ENCODE measurements at regions not wholly inside any gene's neighbourhood (a gene's known extent, or its start where the extent isn't known, plus 50 kb on each side); places are given as distances from the start of the nearest gene placed in this dataset.

DNA sequence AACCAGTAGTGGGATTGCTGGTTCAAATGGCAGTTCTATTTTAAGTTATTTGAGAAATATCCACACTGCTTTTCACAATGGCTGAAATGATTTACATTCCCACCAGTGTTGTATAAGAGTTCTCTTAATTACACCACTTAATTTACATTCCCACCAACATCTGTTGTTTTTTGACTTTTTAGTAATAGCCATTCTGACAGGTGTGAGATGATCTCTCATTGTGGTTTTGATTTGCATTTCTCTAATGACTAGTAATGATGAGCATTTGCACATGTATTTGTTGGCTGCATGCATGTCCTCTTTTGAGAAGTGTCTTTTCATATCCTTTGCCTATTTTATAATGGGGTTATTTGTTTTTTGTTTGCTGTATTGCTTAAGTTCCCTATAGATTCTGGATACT, 688.3 kb downstream of the PRR16 start:
- TF ChIP-seq REST (tag by site-specific recombination; IDR thresholded peaks at IDR 0.05) (no peak), ZBTB1 (tag by site-specific recombination; IDR thresholded peaks at IDR 0.05) (no peak), ZBTB21 (tag by site-specific recombination; IDR thresholded peaks at IDR 0.05) (no peak), ZBTB8A (tag by site-specific recombination; IDR thresholded peaks at IDR 0.05) (no peak), ZIC2 (tag by site-specific recombination; IDR thresholded peaks at IDR 0.05) (no peak), YY1 (tag by site-specific recombination; IDR thresholded peaks at IDR 0.05) (no peak), REPIN1 (tag by site-specific recombination; IDR thresholded peaks at IDR 0.05; ENCODE audit: low read depth) (no peak), ZNF433 (tag by site-specific recombination; IDR thresholded peaks at IDR 0.05; ENCODE audit: low read depth) (no peak), ZFP3 (tag by site-specific recombination; IDR thresholded peaks at IDR 0.05; ENCODE audit: low read depth) (no peak)
- TF ChIP-seq, protein P1, sequence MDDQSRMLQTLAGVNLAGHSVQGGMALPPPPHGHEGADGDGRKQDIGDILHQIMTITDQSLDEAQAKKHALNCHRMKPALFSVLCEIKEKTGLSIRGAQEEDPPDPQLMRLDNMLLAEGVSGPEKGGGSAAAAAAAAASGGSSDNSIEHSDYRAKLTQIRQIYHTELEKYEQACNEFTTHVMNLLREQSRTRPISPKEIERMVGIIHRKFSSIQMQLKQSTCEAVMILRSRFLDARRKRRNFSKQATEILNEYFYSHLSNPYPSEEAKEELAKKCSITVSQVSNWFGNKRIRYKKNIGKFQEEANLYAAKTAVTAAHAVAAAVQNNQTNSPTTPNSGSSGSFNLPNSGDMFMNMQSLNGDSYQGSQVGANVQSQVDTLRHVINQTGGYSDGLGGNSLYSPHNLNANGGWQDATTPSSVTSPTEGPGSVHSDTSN (CRISPR knock-in tag; IDR thresholded peaks at IDR 0.05) = no peak
- TF ChIP-seq, protein P2, sequence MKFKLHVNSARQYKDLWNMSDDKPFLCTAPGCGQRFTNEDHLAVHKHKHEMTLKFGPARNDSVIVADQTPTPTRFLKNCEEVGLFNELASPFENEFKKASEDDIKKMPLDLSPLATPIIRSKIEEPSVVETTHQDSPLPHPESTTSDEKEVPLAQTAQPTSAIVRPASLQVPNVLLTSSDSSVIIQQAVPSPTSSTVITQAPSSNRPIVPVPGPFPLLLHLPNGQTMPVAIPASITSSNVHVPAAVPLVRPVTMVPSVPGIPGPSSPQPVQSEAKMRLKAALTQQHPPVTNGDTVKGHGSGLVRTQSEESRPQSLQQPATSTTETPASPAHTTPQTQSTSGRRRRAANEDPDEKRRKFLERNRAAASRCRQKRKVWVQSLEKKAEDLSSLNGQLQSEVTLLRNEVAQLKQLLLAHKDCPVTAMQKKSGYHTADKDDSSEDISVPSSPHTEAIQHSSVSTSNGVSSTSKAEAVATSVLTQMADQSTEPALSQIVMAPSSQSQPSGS (tag by site-specific recombination; IDR thresholded peaks at IDR 0.05; ENCODE audit: low read depth) = no peak
